ENCODE measurements at regions not wholly inside any gene's neighbourhood (a gene's known extent, or its start where the extent isn't known, plus 50 kb on each side); places are given as distances from the start of the nearest gene placed in this dataset.

DNA sequence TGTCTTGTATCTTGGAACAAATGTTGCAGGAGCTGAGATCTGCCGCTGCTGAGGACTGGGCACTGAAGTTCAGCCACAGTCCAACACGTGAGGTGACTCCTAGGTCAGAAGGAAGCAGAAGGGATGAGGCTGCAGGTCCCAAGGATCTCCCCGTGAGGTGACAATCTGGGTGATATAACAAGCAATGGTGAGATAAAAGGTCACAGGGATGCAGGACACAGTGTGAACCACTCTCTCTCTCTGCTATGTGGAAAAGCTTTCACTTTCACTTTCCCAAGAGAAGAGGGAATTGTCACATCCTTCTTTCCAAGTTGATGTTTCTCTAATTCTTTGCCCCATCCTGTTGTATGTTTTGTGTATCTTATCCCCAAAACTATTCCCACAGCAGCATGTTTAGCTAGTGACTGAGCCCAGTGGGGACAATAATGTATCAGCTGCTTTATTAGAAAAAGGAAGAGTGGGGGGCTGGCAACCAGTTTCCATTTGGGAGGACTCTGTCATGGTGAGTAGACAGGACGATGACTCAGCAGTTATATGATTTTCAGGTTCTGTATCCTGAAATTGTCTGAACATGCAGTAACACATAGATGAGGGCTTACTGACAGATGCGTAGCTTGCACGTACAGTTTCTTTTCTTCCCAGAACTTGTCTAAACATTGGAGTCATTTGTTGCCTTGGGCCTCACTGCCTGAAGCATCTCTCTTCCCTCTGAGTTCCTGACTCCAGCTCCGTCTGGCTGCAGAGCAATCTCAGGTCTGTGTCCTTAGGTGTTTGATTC is 1415.8 kb upstream of the TENM3 start:
- no peaks in the 10 kb centered on the region for H3K79me2 ChIP-seq (ENCODE audit: low read length)
- no peak overlapping the region for H3K4me2 ChIP-seq (ENCODE audit: low read depth, low read length, poor library complexity, severe bottlenecking)
- H4K20me1 ChIP-seq (ENCODE audit: insufficient read depth, low read depth, low read length), result no peaks in the 10 kb centered on the region
- H3K27me3 ChIP-seq (ENCODE audit: low read length), result no peaks in the 10 kb centered on the region
- H3K36me3 ChIP-seq (ENCODE audit: insufficient read depth, low read length), result no peaks in the 10 kb centered on the region
- no peak overlapping the region for H3K4me3 ChIP-seq (ENCODE audit: low read length)
- no peak overlapping the region for H2AFZ ChIP-seq (ENCODE audit: low read length)
- no peak overlapping the region for H3K9ac ChIP-seq (ENCODE audit: low read length)
- no peak overlapping the region for H3K27ac ChIP-seq (ENCODE audit: low read length)
- no peaks in the 10 kb centered on the region for H3K9me3 ChIP-seq (ENCODE audit: low read length)
- DNase-seq, result no peak
- H3K4me1 ChIP-seq (ENCODE audit: low read length), result no peaks in the 10 kb centered on the region
- no peaks in the 10 kb centered on the region for H3K9me2 ChIP-seq (replicated peaks; ENCODE audit: insufficient read depth, low read length)

DNA sequence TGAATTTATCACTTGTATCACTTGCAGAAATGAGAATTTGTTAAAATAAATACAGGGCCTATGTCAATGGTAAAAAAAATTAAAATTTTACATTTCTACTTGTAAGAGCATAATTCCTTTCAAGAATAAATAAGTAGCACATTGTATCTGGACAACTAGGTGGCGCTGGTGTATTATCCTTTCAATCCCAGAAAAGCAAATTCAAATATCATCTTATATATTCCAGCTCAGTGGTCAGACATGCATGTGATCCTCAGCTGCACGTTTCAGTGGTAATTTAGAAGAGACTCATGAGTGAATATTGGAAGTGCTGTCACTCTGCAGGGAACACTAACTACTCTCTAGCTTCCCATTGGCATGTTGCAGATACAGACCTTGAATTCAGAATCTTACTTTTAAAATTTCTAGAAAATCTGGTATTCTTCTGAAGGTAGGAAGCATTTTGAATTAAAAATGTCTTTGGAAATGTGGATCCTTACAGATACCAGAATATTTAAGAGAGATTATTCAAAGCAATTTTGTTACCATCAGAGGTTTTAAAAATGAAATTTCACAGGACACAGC is 1414.7 kb upstream of the TENM3 start:
- no peak overlapping the region for H3K4me3 ChIP-seq (ENCODE audit: low read length)
- H3K79me2 ChIP-seq (ENCODE audit: low read length), result no peaks in the 10 kb centered on the region
- H4K20me1 ChIP-seq (ENCODE audit: insufficient read depth, low read depth, low read length), result no peaks in the 10 kb centered on the region
- H3K9ac ChIP-seq (ENCODE audit: low read length), result no peak overlapping the region
- no peak overlapping the region for H3K4me2 ChIP-seq (ENCODE audit: low read depth, low read length, poor library complexity, severe bottlenecking)
- H3K27me3 ChIP-seq (ENCODE audit: low read length), result no peaks in the 10 kb centered on the region
- H3K4me1 ChIP-seq (ENCODE audit: low read length), result no peaks in the 10 kb centered on the region
- peak; percentile 58 for DNase-seq
- no peaks in the 10 kb centered on the region for H3K36me3 ChIP-seq (ENCODE audit: insufficient read depth, low read length)
- H2AFZ ChIP-seq (ENCODE audit: low read length), result no peak overlapping the region
- no peak overlapping the region for H3K27ac ChIP-seq (ENCODE audit: low read length)
- H3K9me3 ChIP-seq (ENCODE audit: low read length), result no peaks in the 10 kb centered on the region
- H3K9me2 ChIP-seq (replicated peaks; ENCODE audit: insufficient read depth, low read length), result no peaks in the 10 kb centered on the region

DNA sequence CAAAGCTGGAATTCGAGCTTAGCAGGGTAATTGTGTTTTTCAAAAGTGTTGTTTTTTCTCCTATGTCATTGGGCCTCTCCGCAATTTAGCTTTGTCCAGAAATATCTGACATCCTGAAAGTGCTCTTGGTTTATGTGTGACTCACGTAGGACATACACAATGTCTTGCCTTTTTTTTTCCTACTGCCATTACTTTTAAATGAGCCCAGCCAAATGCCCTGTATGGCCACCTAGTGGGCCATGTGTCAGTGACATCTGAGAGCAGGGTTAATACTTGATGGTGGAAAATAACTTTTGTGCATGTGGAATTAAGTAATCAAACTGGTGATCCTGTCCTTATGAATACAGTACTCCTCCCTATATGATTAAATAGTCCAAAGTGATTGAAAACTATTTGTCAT is 1411.1 kb upstream of the TENM3 start:
- no peak overlapping the region for H3K27ac ChIP-seq (ENCODE audit: low read length)
- H4K20me1 ChIP-seq (ENCODE audit: insufficient read depth, low read depth, low read length), result no peaks in the 10 kb centered on the region
- H3K79me2 ChIP-seq (ENCODE audit: low read length), result no peaks in the 10 kb centered on the region
- no peaks in the 10 kb centered on the region for H3K9me3 ChIP-seq (ENCODE audit: low read length)
- no peak overlapping the region for H3K4me3 ChIP-seq (ENCODE audit: low read length)
- no peak overlapping the region for H2AFZ ChIP-seq (ENCODE audit: low read length)
- DNase-seq, result no peak
- no peaks in the 10 kb centered on the region for H3K9me2 ChIP-seq (replicated peaks; ENCODE audit: insufficient read depth, low read length)
- H3K36me3 ChIP-seq (ENCODE audit: insufficient read depth, low read length), result no peaks in the 10 kb centered on the region
- H3K9ac ChIP-seq (ENCODE audit: low read length), result no peak overlapping the region
- H3K27me3 ChIP-seq (ENCODE audit: low read length), result no peaks in the 10 kb centered on the region
- H3K4me1 ChIP-seq (ENCODE audit: low read length), result no peaks in the 10 kb centered on the region
- no peak overlapping the region for H3K4me2 ChIP-seq (ENCODE audit: low read depth, low read length, poor library complexity, severe bottlenecking)

DNA sequence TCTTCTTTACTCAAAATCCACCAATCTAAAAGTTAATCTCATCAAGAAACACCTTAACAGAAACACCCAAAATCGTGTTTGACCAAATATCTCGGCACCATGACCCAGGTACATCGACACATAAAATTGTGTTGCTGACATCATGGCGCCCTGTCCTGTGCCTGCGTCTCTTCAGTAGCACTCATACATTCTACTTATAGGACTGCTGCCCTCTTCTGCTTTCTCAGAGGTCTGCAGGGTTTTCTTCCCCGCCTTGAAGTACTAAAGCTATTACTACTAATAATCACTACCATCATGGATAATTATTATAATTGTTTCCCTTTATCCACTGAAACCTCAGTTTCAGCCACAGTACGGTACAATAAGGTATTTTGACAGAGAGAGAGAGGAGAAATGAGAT is 1403.1 kb upstream of the TENM3 start:
- no peak for DNase-seq
- Histone ChIP-seq H2AFZ (ENCODE audit: low read length) (no peak overlapping the region), H3K9me3 (ENCODE audit: low read length) (no peaks in the 10 kb centered on the region), H3K79me2 (ENCODE audit: low read length) (no peaks in the 10 kb centered on the region), H3K4me1 (ENCODE audit: low read length) (no peaks in the 10 kb centered on the region), H3K9ac (ENCODE audit: low read length) (no peak overlapping the region), H3K9me2 (replicated peaks; ENCODE audit: insufficient read depth, low read length) (no peaks in the 10 kb centered on the region), H3K36me3 (ENCODE audit: insufficient read depth, low read length) (no peaks in the 10 kb centered on the region), H4K20me1 (ENCODE audit: insufficient read depth, low read depth, low read length) (no peaks in the 10 kb centered on the region), H3K27me3 (ENCODE audit: low read length) (no peaks in the 10 kb centered on the region), H3K4me3 (ENCODE audit: low read length) (no peak overlapping the region), H3K4me2 (ENCODE audit: low read depth, low read length, poor library complexity, severe bottlenecking) (no peak overlapping the region), H3K27ac (ENCODE audit: low read length) (no peak overlapping the region)

DNA sequence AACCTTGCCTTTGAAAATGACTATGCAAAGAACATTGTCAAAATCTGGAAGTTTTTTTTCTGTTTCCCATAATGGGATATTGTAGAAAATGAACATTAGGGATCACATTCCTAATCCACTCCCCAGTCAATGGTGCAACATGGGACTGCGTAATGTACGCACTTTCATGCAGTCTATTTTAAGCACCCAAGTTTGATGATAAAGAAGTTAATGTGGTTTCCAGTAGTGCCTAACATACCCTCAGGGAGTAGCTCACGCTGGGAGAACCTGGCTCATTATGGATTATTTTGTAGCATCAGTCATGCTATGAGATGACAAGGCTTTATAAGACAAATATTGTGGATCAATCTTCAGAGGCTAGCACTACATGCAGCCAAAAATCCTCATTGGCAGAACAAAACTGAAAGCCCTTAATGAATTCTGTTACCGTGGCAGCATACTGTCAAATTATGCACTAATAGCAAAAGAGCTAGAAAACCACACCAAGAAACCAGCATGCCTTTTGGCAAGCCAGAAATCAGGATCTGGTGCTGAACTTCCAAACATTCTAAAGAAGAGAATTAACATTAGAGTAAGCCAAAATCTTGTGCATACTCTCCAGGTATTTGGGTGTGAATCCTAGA is 1392.8 kb upstream of the TENM3 start:
- H3K9me2 ChIP-seq (replicated peaks; ENCODE audit: insufficient read depth, low read length), result no peaks in the 10 kb centered on the region
- no peaks in the 10 kb centered on the region for H3K4me1 ChIP-seq (ENCODE audit: low read length)
- no peak overlapping the region for H3K27ac ChIP-seq (ENCODE audit: low read length)
- no peak overlapping the region for H3K4me2 ChIP-seq (ENCODE audit: low read depth, low read length, poor library complexity, severe bottlenecking)
- no peaks in the 10 kb centered on the region for H3K27me3 ChIP-seq (ENCODE audit: low read length)
- H2AFZ ChIP-seq (ENCODE audit: low read length), result no peak overlapping the region
- H3K9ac ChIP-seq (ENCODE audit: low read length), result no peak overlapping the region
- no peaks in the 10 kb centered on the region for H3K36me3 ChIP-seq (ENCODE audit: insufficient read depth, low read length)
- H3K4me3 ChIP-seq (ENCODE audit: low read length), result no peak overlapping the region
- H4K20me1 ChIP-seq (ENCODE audit: insufficient read depth, low read depth, low read length), result no peaks in the 10 kb centered on the region
- H3K9me3 ChIP-seq (ENCODE audit: low read length), result no peaks in the 10 kb centered on the region
- H3K79me2 ChIP-seq (ENCODE audit: low read length), result no peaks in the 10 kb centered on the region
- DNase-seq, result no peak

DNA sequence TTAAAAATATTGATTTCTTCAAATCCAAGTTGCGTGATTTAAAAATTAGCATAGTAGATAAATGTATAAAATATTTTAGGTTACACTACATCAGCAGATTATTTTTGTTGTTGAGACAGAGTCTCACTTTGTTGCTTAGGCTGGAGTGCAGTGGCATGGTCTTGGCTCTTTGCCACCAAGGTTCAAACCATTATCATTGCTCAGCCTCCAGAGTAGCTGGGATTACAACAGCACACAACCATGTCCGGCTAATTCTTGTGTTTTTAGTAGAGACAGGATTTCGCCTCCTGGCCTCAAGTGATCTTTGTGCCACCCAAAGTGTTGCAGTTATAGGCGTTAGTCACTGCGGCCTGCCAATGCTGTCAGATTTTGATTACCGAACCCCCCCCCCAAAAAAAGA is 1390.5 kb upstream of the TENM3 start:
- no peaks in the 10 kb centered on the region for H3K79me2 ChIP-seq (ENCODE audit: low read length)
- H3K27me3 ChIP-seq (ENCODE audit: low read length), result no peaks in the 10 kb centered on the region
- no peak overlapping the region for H3K4me3 ChIP-seq (ENCODE audit: low read length)
- H3K4me1 ChIP-seq (ENCODE audit: low read length), result no peaks in the 10 kb centered on the region
- no peaks in the 10 kb centered on the region for H3K9me3 ChIP-seq (ENCODE audit: low read length)
- H3K36me3 ChIP-seq (ENCODE audit: insufficient read depth, low read length), result no peaks in the 10 kb centered on the region
- no peak overlapping the region for H2AFZ ChIP-seq (ENCODE audit: low read length)
- no peaks in the 10 kb centered on the region for H3K9me2 ChIP-seq (replicated peaks; ENCODE audit: insufficient read depth, low read length)
- H3K4me2 ChIP-seq (ENCODE audit: low read depth, low read length, poor library complexity, severe bottlenecking), result no peak overlapping the region
- DNase-seq, result no peak
- H3K27ac ChIP-seq (ENCODE audit: low read length), result no peak overlapping the region
- H3K9ac ChIP-seq (ENCODE audit: low read length), result no peak overlapping the region
- no peaks in the 10 kb centered on the region for H4K20me1 ChIP-seq (ENCODE audit: insufficient read depth, low read depth, low read length)

DNA sequence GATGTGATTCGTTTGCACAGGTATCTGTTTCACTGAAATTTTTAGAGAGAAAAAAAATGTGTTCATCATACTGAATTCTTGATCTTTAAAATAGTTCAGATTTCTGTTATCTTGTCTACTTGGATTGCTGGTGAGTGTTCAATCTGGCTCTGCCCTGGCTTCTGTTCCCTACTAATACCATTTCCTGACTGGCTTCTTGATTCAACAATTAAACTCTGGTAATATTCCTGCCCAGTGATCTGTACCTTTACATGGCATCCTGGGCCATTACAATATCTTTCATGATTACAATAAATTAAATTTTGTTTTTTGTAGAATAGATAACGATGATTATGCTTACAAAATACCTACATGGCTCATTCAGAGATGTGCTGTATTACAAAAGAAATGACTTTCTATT is 1388.0 kb upstream of the TENM3 start:
- H3K9me3 ChIP-seq (ENCODE audit: low read length), result no peaks in the 10 kb centered on the region
- no peak overlapping the region for H3K27ac ChIP-seq (ENCODE audit: low read length)
- H3K4me3 ChIP-seq (ENCODE audit: low read length), result no peak overlapping the region
- no peaks in the 10 kb centered on the region for H3K79me2 ChIP-seq (ENCODE audit: low read length)
- no peaks in the 10 kb centered on the region for H4K20me1 ChIP-seq (ENCODE audit: insufficient read depth, low read depth, low read length)
- no peaks in the 10 kb centered on the region for H3K36me3 ChIP-seq (ENCODE audit: insufficient read depth, low read length)
- H2AFZ ChIP-seq (ENCODE audit: low read length), result no peak overlapping the region
- H3K9ac ChIP-seq (ENCODE audit: low read length), result no peak overlapping the region
- DNase-seq, result no peak
- no peak overlapping the region for H3K4me2 ChIP-seq (ENCODE audit: low read depth, low read length, poor library complexity, severe bottlenecking)
- H3K9me2 ChIP-seq (replicated peaks; ENCODE audit: insufficient read depth, low read length), result no peaks in the 10 kb centered on the region
- H3K27me3 ChIP-seq (ENCODE audit: low read length), result no peaks in the 10 kb centered on the region
- H3K4me1 ChIP-seq (ENCODE audit: low read length), result no peaks in the 10 kb centered on the region

DNA sequence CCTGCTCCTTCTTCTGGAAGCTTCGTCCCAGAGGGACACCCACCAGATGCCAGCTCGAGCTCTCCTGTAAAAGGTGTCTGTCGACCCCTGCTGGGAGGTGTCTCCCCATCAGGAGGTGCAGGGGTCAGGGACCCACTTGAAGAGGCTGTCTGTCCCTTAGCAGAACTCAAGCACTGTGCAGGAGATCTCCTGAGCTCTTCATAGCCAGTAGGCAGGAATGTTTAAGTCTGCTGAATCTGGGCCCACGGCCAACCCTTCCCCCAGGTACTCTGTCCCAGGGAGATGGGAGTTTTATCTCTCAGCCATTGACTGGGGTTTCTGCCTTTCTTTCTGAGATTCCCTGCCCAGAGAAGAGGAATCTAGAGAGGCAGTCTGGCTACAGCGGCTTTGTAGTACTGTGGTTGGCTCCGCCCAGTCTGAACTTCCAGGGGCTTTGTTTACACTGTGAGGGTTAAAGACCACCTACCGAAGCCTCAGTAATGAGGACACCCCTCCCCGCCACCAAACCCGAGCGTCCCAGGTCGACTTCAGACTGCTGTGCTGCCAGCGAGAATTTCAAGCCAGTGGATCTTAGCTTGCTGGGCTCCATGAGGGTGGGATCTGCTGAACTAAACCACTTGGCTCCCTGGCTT is 1383.0 kb upstream of the TENM3 start:
- Histone ChIP-seq H3K36me3 (ENCODE audit: insufficient read depth, low read length) (no peaks in the 10 kb centered on the region), H3K27me3 (ENCODE audit: low read length) (no peaks in the 10 kb centered on the region), H3K4me2 (ENCODE audit: low read depth, low read length, poor library complexity, severe bottlenecking) (no peak overlapping the region), H4K20me1 (ENCODE audit: insufficient read depth, low read depth, low read length) (no peaks in the 10 kb centered on the region), H3K9ac (ENCODE audit: low read length) (no peak overlapping the region), H2AFZ (ENCODE audit: low read length) (no peak overlapping the region), H3K9me3 (ENCODE audit: low read length) (no peaks in the 10 kb centered on the region), H3K4me1 (ENCODE audit: low read length) (no peaks in the 10 kb centered on the region), H3K27ac (ENCODE audit: low read length) (no peak overlapping the region), H3K4me3 (ENCODE audit: low read length) (no peak overlapping the region), H3K9me2 (replicated peaks; ENCODE audit: insufficient read depth, low read length) (no peaks in the 10 kb centered on the region), H3K79me2 (ENCODE audit: low read length) (no peaks in the 10 kb centered on the region)
- DNase-seq, result no peak
